Putamen (tissue), 1 donor: ENCODE measurements at regions not wholly inside any gene's neighbourhood (a gene's known extent, or its start where the extent isn't known, plus 50 kb on each side); places are given as distances from the start of the nearest gene placed in this dataset.

Source experiments
- DNase-seq: peaks from one replicate; pipeline ENCODE4 v3.0.0-alpha.2; 2016; ENCODE audit warnings: low spot score

- no peak for DNase-seq
Measured at GRCh38 chr2:57504787-57505186, 541.8 kb upstream of the VRK2 start.

GRCh38 chr2:57509189-57509588, 537.4 kb upstream of the VRK2 start:
- no peak for DNase-seq

- no peak for DNase-seq
Measured at GRCh38 chr2:57510704-57511103, 535.9 kb upstream of the VRK2 start.

GRCh38 chr2:57515366-57515765, 531.2 kb upstream of the VRK2 start:
- DNase-seq = no peak

GRCh38 chr2:57516698-57517340, 529.8 kb upstream of the VRK2 start:
- DNase-seq = peak; percentile 55

GRCh38 chr2:57523304-57523703, 523.3 kb upstream of the VRK2 start:
- DNase-seq = no peak

GRCh38 chr2:57527685-57528084, 518.9 kb upstream of the VRK2 start:
- DNase-seq = no peak

GRCh38 chr2:57528499-57528898, 518.1 kb upstream of the VRK2 start:
- no peak for DNase-seq

GRCh38 chr2:57534358-57534757, 512.2 kb upstream of the VRK2 start:
- no peak for DNase-seq

- no peak for DNase-seq
Measured at GRCh38 chr2:57536535-57537231, 509.9 kb upstream of the VRK2 start.

- no peak for DNase-seq
Measured at GRCh38 chr2:57539761-57540160, 506.8 kb upstream of the VRK2 start.

- DNase-seq = no peak
Measured at GRCh38 chr2:57542081-57542480, 504.5 kb upstream of the VRK2 start.

- no peak for DNase-seq
Measured at GRCh38 chr2:57543211-57543610, 503.4 kb upstream of the VRK2 start.

- no peak for DNase-seq
Measured at GRCh38 chr2:57544624-57545023, 502.0 kb upstream of the VRK2 start.

GRCh38 chr2:57546478-57546877, 500.1 kb upstream of the VRK2 start:
- DNase-seq = no peak

GRCh38 chr2:57549642-57550102, 496.9 kb upstream of the VRK2 start:
- no peak for DNase-seq

GRCh38 chr2:57550912-57551311, 495.7 kb upstream of the VRK2 start:
- no peak for DNase-seq

GRCh38 chr2:57552885-57553284, 493.7 kb upstream of the VRK2 start:
- DNase-seq = no peak

GRCh38 chr2:57554348-57554747, 492.3 kb upstream of the VRK2 start:
- no peak for DNase-seq

- DNase-seq = no peak
Measured at GRCh38 chr2:57558312-57558711, 488.3 kb upstream of the VRK2 start.

GRCh38 chr2:57562495-57562894, 484.1 kb upstream of the VRK2 start:
- no peak for DNase-seq

GRCh38 chr2:57563015-57563414, 483.6 kb upstream of the VRK2 start:
- DNase-seq = no peak

GRCh38 chr2:57567245-57567644, 479.4 kb upstream of the VRK2 start:
- no peak for DNase-seq

GRCh38 chr2:57569396-57569795, 477.2 kb upstream of the VRK2 start:
- no peak for DNase-seq
